T-helper 1 cell treated with Interleukin-12 subunit alpha and Interleukin-12 subunit beta and Interleukin-4 antibody, amounts not matched to agents 30 μg/mL and 1 μg/mL, for 36 hours (primary cell): ENCODE measurements at regions not wholly inside any gene's neighbourhood (a gene's known extent, or its start where the extent isn't known, plus 50 kb on each side); places are given as distances from the start of the nearest gene placed in this dataset.

Source experiments
- H3K27ac Mint-ChIP-seq: one replicate; pipeline ENCODE4 v1.8.0; 2021; ENCODE audit warnings: mild to moderate bottlenecking, mixed read lengths
- H3K27me3 Mint-ChIP-seq: one replicate; pipeline ENCODE4 v1.8.0; 2021; ENCODE audit warnings: low read depth, mixed read lengths
- H3K36me3 Mint-ChIP-seq: one replicate; pipeline ENCODE4 v1.8.0; 2021; ENCODE audit warnings: low read depth, mixed read lengths
- H3K4me1 Mint-ChIP-seq: one replicate; pipeline ENCODE4 v1.8.0; 2021; ENCODE audit warnings: low read depth, mixed read lengths
- H3K4me3 Mint-ChIP-seq: one replicate; pipeline ENCODE4 v1.8.0; 2021; ENCODE audit warnings: mild to moderate bottlenecking, moderate library complexity, mixed read lengths
- H3K9me3 Mint-ChIP-seq: one replicate; pipeline ENCODE4 v1.8.0; 2021; ENCODE audit warnings: mixed read lengths

- no peaks in the 10 kb centered on the region for H3K36me3 Mint-ChIP-seq
- no peak overlapping the region for H3K27ac Mint-ChIP-seq
- no peaks in the 10 kb centered on the region for H3K4me1 Mint-ChIP-seq
- H3K4me3 Mint-ChIP-seq, result no peak overlapping the region
- peaks cover 10% of the 10 kb centered on the region for H3K27me3 Mint-ChIP-seq
- no peaks in the 10 kb centered on the region for H3K9me3 Mint-ChIP-seq
Observed at GRCh38 chr21:35764586-35764985, 295.7 kb downstream of the SETD4 start.

- H3K4me3 Mint-ChIP-seq, result no peak overlapping the region
- no peaks in the 10 kb centered on the region for H3K9me3 Mint-ChIP-seq
- no peak overlapping the region for H3K27ac Mint-ChIP-seq
- no peaks in the 10 kb centered on the region for H3K4me1 Mint-ChIP-seq
- H3K36me3 Mint-ChIP-seq, result no peaks in the 10 kb centered on the region
- H3K27me3 Mint-ChIP-seq, result peaks cover 10% of the 10 kb centered on the region
Observed at GRCh38 chr21:35764077-35764476, 296.2 kb downstream of the SETD4 start.

GRCh38 chr21:35754583-35754982 is 305.7 kb downstream of the SETD4 start:
- H3K4me3 Mint-ChIP-seq, result no peak overlapping the region
- H3K4me1 Mint-ChIP-seq, result no peaks in the 10 kb centered on the region
- H3K9me3 Mint-ChIP-seq, result peaks cover 8% of the 10 kb centered on the region
- H3K27me3 Mint-ChIP-seq, result peaks cover 23% of the 10 kb centered on the region
- no peak overlapping the region for H3K27ac Mint-ChIP-seq
- H3K36me3 Mint-ChIP-seq, result no peaks in the 10 kb centered on the region

- H3K4me3 Mint-ChIP-seq, result no peak overlapping the region
- peaks cover 20% of the 10 kb centered on the region for H3K27me3 Mint-ChIP-seq
- H3K36me3 Mint-ChIP-seq, result no peaks in the 10 kb centered on the region
- no peak overlapping the region for H3K27ac Mint-ChIP-seq
- peaks cover 8% of the 10 kb centered on the region for H3K9me3 Mint-ChIP-seq
- H3K4me1 Mint-ChIP-seq, result peaks cover 3% of the 10 kb centered on the region
Observed at GRCh38 chr21:35753308-35753707, 307.0 kb downstream of the SETD4 start.

- H3K27me3 Mint-ChIP-seq, result peaks cover 18% of the 10 kb centered on the region
- H3K27ac Mint-ChIP-seq, result no peak overlapping the region
- no peaks in the 10 kb centered on the region for H3K36me3 Mint-ChIP-seq
- peaks cover 8% of the 10 kb centered on the region for H3K9me3 Mint-ChIP-seq
- peaks cover 3% of the 10 kb centered on the region for H3K4me1 Mint-ChIP-seq
- no peak overlapping the region for H3K4me3 Mint-ChIP-seq
Observed at GRCh38 chr21:35751171-35751570, 309.2 kb downstream of the SETD4 start.

- Mint-ChIP-seq H3K4me3 (no peak overlapping the region), H3K27me3 (peaks cover 18% of the 10 kb centered on the region), H3K27ac (no peak overlapping the region), H3K36me3 (no peaks in the 10 kb centered on the region), H3K9me3 (peaks cover 8% of the 10 kb centered on the region), H3K4me1 (peaks cover 10% of the 10 kb centered on the region)
Observed at GRCh38 chr21:35749904-35750303, 310.4 kb downstream of the SETD4 start.

- Mint-ChIP-seq H3K9me3 (peaks cover 8% of the 10 kb centered on the region), H3K36me3 (no peaks in the 10 kb centered on the region), H3K27ac (no peak overlapping the region), H3K4me3 (no peak overlapping the region), H3K27me3 (peaks cover 15% of the 10 kb centered on the region), H3K4me1 (peaks cover 10% of the 10 kb centered on the region)
Observed at GRCh38 chr21:35748678-35749314, 311.5 kb downstream of the SETD4 start.

- no peak overlapping the region for H3K27ac Mint-ChIP-seq
- H3K4me1 Mint-ChIP-seq, result peaks cover 7% of the 10 kb centered on the region
- peaks cover 4% of the 10 kb centered on the region for H3K27me3 Mint-ChIP-seq
- no peaks in the 10 kb centered on the region for H3K36me3 Mint-ChIP-seq
- no peaks in the 10 kb centered on the region for H3K9me3 Mint-ChIP-seq
- no peak overlapping the region for H3K4me3 Mint-ChIP-seq
Observed at GRCh38 chr21:35743571-35743970, 316.8 kb downstream of the SETD4 start.

- H3K4me3 Mint-ChIP-seq, result no peak overlapping the region
- H3K9me3 Mint-ChIP-seq, result peaks cover 5% of the 10 kb centered on the region
- H3K36me3 Mint-ChIP-seq, result no peaks in the 10 kb centered on the region
- H3K27me3 Mint-ChIP-seq, result peaks cover 3% of the 10 kb centered on the region
- no peaks in the 10 kb centered on the region for H3K4me1 Mint-ChIP-seq
- H3K27ac Mint-ChIP-seq, result no peak overlapping the region
Observed at GRCh38 chr21:35738347-35738961, 321.9 kb downstream of the SETD4 start.

- Mint-ChIP-seq H3K36me3 (no peaks in the 10 kb centered on the region), H3K4me1 (no peaks in the 10 kb centered on the region), H3K9me3 (peaks cover 5% of the 10 kb centered on the region), H3K27ac (no peak overlapping the region), H3K4me3 (no peak overlapping the region), H3K27me3 (no peaks in the 10 kb centered on the region)
Observed at GRCh38 chr21:35737899-35738346, 322.4 kb downstream of the SETD4 start.

GRCh38 chr21:35737449-35737848 is 322.9 kb downstream of the SETD4 start:
- Mint-ChIP-seq H3K4me1 (no peaks in the 10 kb centered on the region), H3K27me3 (no peaks in the 10 kb centered on the region), H3K9me3 (peaks cover 5% of the 10 kb centered on the region), H3K4me3 (no peak overlapping the region), H3K27ac (no peak overlapping the region), H3K36me3 (no peaks in the 10 kb centered on the region)

- Mint-ChIP-seq H3K27ac (no peak overlapping the region), H3K36me3 (no peaks in the 10 kb centered on the region), H3K27me3 (peaks cover 12% of the 10 kb centered on the region), H3K4me3 (no peak overlapping the region), H3K4me1 (no peaks in the 10 kb centered on the region), H3K9me3 (peaks cover 5% of the 10 kb centered on the region)
Observed at GRCh38 chr21:35732788-35733187, 327.5 kb downstream of the SETD4 start.

- Mint-ChIP-seq H3K27me3 (peaks cover 18% of the 10 kb centered on the region), H3K36me3 (no peaks in the 10 kb centered on the region), H3K4me1 (no peaks in the 10 kb centered on the region), H3K4me3 (no peak overlapping the region), H3K9me3 (peaks cover 3% of the 10 kb centered on the region), H3K27ac (no peak overlapping the region)
Observed at GRCh38 chr21:35730325-35730724, 330.0 kb downstream of the SETD4 start.

- H3K4me3 Mint-ChIP-seq, result no peak overlapping the region
- H3K9me3 Mint-ChIP-seq, result peaks cover 8% of the 10 kb centered on the region
- peaks cover 23% of the 10 kb centered on the region for H3K27me3 Mint-ChIP-seq
- no peaks in the 10 kb centered on the region for H3K4me1 Mint-ChIP-seq
- H3K36me3 Mint-ChIP-seq, result no peaks in the 10 kb centered on the region
- H3K27ac Mint-ChIP-seq, result no peak overlapping the region
Observed at GRCh38 chr21:35727830-35728229, 332.5 kb downstream of the SETD4 start.

- H3K36me3 Mint-ChIP-seq, result no peaks in the 10 kb centered on the region
- H3K27ac Mint-ChIP-seq, result no peak overlapping the region
- no peaks in the 10 kb centered on the region for H3K4me1 Mint-ChIP-seq
- H3K27me3 Mint-ChIP-seq, result peaks cover 15% of the 10 kb centered on the region
- H3K4me3 Mint-ChIP-seq, result no peak overlapping the region
- peaks cover 8% of the 10 kb centered on the region for H3K9me3 Mint-ChIP-seq
Observed at GRCh38 chr21:35724156-35724555, 336.2 kb downstream of the SETD4 start.
